NCI-H1417 (cell line): ENCODE measurements at regions not wholly inside any gene's neighbourhood (a gene's known extent, or its start where the extent isn't known, plus 50 kb on each side); places are given as distances from the start of the nearest gene placed in this dataset.

Experiments used
- DNase-seq, 3 experiments: peaks; one replicate each; lab custom pipeline; 2025; lab: John Stamatoyannopoulos, UW

DNA sequence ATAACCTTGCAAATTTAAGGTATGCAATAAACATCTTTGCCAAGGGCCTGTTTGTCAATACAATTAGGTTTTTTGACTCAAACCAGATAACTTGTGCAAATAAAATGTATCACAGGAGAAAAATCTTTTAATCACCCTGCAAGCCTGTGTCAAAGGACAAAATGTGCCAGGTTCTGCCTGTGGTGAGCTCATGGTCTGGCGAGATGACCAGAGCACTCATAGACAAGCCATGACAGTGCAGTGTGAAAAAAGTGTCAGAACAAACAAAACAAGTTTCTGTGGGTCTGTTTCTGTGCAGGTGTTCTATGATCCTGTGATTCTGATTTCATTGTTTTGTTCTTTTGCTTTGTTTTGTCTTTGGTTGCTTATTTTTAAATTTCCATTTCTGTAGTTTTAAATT lies 847.2 kb downstream of the VRK1 start:
- DNase-seq: no peak

DNA sequence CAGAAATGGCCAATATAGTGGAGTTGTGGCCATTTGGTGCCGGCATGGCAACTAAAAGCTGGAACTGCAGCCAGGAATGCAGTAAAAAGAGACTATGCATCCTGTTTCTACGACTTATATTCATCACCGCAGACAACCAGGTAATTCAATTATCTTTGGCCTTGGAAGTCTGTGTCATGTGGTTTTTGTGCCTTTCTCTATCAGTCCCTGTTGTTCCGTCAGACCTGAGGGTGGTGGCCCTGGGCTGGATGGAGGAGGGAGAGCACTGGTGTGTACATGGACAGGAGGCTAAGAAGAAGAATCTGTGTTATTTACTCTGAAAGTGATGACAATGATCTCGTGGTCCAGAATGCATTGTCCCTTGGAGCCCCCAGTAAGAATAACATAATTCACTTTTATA lies 852.6 kb downstream of the VRK1 start:
- DNase-seq: no peak

DNA sequence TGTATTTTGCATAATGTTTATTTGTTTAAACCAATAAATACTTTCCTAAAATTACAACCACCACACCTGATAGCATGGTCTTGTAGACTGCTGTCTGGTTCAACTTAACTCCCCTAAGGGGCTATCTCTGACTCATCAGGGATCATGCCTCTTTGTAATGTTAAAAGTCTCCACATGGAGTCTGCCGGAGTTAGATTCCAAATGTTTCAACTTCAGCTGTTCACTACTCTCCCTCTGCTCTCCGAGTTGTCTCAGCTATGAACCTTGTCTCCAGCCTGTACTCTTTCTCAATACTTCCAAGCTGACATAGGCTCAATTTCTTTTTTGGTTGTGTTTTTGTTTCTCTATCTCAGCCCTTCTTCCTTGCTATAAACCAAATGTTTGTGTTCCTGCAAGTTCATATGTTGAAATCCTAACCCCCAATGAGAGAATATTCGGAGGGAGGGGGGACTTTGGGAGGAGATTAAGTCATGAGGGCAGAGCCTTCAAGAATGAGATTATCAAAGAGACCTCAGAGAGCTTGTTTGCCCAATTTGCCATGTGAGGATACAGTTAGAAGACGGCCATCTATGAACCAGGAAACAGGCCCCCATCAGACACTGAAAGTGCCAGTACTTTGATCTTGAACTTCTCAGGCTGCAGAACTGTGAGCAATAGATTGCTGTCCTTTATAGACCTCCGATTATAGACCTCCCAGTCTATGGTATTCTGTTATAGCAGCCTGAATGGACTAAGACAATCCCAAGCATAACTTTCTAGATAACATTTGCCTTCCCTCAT lies 858.2 kb downstream of the VRK1 start:
- DNase-seq: no peak

DNA sequence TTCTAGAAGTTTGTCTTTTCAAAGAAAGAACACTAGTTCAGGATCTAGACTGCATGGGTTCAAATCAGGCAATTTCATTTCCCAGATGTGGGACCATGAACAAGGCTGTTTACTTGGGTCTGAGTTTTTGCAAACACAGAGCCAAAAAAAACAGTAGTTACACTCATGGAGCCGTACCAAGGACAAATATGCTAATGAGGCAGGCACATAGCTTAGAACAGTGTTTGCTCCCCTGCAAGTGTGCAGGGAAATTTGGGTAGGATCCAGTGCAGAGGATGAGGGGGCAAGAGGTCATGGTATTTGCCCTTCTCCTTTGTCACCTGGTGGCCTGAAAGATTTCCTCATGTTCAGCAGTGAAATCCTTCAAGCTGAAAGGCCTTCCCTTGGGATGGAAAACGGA lies 860.4 kb downstream of the VRK1 start:
- no peak for DNase-seq

DNA sequence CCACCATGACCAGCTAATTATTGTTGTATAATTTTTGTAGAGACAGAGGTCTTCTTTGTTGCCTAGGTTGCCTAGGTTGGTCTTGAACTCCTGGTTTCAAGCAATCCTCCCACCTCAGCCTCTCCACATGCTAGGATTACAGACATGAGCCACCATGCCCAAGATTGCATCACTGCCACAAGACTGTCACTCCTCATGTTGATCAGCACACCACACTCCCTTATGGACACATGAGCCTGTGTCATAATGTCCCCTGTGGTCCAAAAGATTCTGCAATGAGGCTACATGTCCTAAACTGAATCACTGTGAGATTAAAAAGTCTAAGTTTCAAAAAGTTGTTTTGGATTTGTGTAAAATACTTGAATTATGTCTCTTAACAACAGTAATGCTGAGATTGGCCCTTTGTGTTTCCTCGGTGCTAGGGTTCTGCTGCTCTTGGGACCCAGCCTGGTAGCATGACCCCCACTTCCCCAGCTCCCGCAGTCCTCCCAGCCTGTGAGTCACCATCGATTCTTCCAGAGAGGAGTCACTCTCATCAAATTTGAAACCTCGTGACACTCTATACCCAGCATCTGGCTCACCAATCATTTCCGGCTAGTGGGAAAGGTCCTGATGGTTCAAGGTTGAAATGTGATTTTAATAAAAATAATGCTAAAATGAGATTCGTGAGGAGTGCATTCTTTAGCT lies 890.9 kb downstream of the VRK1 start:
- no peak for DNase-seq

DNA sequence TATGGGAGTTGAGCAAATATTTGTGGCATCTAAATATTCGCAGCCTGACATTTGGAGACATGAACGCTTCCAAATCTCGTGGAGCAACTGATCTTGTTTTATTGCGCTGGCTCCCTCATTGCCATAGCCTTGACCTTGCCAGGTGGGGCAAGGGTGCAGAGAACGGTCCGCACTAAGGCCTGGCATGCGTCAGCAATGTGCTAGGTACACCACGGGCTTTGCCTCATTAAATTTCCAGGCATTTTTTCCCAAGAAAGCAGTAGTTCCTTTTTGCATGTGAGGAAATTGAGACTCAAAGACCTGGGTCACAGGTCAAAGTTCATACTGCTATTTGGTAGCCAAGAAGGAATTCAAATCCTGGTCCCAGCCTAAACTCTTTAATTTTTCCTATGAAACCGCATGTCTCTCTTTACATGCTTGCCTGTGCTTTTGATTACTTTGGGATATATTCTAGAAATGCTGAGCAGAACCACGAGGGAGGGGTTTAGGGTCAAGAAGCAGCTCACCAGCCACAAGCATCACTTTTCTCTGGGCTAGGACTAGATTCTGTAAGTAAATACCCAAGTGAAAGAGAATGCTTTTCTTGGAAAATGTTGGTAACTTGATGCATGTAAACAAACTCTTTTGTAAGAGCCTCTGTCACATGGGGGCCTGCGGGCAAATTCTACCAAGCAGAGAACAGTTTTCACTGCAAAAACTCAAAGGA lies 891.6 kb downstream of the VRK1 start:
- no peak for DNase-seq

DNA sequence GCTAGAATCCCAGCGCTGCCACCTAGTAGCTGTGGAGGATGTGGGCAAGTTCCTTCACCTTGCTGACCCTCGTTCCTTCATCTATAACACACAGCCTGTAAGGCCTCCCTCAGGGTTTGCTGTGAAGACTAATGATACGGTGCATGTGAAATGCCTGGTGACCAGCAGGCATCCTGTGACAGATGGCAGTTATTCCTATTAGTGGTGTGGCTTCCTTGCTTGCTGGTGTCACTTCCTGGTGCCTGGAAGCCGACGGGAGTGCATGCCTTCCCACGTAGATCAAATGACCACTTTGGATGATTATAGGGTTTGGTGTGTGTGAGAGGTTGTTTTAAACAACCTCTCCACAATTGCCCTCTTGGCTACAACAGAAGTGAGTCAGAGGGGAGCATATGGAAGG lies 894.9 kb downstream of the VRK1 start:
- peak; percentile 34 to 97 (median 81) for DNase-seq

DNA sequence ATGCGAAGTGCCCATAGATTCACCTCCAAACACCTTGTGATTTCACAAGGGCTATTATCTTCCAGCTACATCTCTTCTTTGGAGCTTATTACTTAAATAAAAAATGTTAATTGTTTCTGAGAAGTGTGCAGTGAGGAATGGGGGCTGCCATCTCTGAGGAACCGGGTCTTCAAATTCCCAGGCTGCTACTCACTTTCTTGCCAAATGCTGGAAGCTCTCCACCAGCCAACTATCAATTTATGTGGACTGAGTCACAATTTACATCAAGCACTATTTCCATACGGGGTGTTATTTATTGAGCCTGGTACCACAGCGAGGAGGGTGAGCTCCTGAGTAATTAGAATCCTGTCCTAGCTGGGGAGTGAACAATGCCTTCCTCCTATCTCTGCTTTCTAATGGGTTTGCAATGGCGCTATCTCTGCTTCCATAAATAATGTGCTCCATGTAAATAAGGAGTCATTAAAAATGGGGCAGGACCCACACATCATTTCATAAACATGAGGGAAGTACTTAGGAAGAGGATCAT lies 898.3 kb downstream of the VRK1 start:
- DNase-seq: peak in 1 of 3 experiments; percentile 26

DNA sequence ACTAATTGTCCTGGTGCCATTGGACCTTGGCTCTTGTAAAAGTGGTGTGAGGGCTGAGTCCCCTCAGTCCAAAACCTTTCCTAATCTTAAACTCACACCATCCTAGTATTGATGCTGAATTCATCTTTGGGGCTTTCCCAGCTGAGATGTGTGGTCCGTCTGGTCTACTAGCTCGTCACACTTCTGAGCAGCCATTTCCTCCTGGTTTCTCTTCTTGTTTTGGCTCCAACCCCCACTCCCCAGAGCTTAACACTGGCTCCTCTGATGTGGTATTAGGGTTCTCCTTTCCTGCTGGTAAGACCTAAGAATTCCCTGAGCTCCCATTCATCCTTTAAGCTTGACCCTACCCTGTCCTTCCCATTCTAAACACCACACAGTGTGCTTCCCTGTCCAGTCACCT lies 900.6 kb downstream of the VRK1 start:
- no peak for DNase-seq

DNA sequence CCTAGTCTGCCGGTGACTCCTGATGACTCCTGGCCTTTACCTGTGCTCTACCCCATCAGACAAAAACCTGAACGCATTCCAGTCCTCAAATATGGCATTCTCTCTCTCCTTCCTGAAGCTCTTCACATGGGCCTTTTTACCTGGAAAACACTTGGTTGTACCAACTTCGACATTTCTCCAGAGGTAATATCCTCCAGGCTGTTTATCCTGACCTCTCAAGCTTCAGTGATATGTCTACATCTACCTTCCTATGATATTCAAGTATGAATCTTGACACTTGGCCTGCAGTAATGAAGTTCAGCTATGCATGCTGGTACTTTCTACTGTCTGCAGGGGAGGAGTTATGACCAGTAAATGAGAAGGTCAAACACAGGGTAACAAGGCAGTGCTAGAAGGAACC lies 901.8 kb downstream of the VRK1 start:
- no peak for DNase-seq

DNA sequence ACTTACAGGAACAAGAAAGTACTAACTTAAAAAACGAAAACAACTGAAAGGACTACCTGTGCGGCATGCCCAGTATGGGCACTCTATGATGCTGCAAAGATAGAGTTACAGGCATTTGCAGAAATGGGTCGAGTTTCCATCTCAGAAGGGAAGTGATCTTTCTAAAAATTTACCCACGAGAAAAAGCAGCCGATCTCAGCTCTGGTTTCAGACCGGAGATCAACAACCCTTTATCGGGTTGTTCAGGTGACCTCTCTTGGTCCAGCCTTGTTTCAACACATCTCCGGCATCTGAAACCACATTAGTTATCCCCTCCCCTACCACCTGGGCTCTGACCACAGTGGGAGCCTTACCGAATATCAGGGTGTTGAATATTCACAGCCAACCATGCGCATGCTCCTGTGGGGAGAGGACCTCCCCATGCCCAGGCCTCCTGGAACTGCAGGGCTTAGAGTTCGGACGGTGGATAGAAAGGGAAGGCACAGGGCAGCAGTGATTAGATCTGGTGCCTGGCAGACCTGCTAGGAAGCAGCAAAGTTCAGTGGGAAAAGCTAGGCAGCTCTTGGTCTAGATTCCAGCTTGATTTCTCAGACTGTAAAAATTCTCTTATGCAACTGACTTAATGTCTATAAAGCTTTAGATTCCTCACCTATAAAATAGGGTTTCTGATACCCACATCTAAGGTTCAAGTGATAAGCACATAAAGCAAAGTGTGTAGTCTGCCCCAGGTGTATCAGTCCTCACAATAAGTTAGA lies 906.0 kb downstream of the VRK1 start:
- no peak for DNase-seq

DNA sequence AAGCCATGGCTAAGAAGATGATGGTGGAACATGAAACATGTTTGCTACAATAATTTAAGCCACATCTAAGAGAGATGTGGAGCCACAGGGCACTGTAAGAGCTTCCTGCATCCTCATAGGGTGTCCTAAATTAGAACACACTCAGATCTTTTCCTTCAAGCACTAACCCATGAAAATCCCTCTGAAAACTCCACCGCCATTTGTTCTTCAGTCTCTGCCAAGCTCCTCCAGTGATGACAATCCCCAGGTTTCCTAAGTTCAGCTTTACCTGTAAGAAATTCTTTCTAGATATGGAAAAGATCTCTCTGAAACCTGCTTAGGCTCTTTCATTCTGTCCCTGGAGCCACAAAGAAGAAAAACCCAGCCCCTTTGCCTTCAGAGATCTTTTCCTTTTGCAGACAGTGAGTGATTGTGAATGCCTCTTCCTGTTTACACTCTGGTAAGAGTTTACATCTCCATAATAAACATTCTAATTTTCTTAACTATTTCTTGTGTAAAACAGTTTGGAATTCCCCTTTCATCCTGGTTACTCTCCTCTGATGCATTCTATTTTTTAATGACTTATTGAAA lies 907.2 kb downstream of the VRK1 start:
- DNase-seq: no peak

DNA sequence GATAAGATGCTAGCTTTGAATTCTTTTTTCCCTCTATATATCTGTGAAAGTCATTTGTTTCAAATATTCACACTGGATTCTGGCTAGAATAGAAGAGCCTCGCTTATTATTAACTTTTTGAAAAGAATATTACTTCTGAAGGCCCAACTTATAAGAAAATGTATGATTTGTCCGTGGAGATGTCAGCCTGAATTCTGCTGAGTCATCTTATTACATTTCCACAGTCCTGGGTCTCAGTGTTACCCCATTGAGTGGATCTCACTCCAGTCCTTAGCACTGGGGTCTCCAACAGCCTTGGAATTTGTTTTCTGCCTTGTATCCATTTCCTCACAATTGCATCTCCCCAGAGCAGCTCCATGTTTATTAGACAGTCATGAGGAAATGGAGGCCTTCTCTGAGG lies 907.9 kb downstream of the VRK1 start:
- no peak for DNase-seq

DNA sequence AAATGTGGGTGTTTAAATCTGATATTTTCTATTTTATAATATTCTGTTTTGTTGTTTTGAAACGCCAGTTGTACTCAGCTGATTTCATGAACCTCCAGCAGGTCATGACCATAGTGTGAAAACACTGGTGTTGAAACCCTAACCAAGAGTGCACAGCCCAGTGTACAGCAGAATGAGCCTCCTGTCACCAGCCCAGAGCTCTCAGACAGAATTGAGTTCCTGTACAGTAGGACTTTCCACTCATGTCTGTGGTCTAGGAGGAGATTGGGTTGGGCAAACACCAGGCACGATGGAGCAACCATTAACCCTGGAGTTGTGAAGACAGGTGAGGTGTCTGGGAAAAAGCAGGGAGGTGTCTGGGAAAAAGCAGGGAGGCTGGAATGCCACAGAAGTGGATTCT lies 908.8 kb downstream of the VRK1 start:
- DNase-seq: no peak

DNA sequence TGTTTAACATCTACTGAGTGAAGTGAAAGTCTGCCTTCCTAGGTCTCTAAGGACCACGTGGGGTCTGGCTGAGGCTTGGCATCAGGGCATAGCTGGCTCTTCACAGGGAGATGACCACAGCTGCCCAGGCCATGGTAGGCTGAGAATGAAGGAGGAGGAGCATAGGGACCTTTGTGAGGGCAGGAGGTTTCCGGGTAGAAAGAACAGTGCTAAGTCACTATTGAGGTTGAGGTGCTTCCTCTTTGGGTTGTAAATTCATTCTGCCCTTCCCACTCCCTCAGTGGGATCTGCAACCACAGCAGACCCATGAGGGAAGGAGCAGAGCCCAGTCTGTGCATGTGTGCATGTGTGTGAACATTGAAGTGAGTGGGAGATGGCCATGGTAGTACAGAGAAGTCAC lies 909.6 kb downstream of the VRK1 start:
- no peak for DNase-seq

DNA sequence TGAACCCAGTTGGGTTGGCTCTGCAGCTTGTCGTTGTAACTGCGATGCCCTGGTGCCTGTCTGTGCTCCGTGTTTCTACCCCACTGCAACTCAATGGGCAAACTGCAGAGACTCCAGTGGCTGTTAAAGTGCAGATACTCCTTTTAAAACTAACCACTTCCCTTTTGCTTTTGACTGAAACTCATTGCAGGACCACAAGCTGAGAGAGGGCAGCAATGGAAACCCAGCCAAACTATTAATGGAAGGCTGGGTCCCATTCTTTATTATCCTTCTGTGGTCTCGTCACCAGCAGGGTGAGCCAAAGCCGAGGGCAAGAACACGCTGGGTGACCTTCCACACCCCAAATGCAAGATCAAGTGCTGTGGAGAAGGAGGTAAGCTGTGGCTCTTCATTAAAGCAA lies 910.4 kb downstream of the VRK1 start:
- no peak for DNase-seq

DNA sequence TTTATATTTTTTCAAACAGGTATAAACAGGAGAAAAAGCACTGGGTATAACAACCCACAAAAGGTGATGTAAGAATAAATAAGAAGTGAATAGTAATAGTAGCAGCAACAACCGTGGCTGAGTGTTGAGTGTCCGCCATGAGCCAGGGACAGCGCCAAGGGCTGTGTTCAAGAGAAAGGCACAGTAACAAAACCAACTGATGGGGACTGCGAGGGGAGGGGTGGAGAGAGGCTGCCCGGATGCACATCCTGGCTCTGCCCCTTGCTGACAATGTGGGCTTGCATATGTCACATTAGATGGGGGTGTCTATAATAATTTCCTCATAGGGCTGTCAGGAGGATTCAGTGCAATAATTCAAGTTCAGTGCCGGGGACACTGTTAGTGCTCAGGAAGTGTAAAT lies 912.4 kb downstream of the VRK1 start:
- DNase-seq: no peak

DNA sequence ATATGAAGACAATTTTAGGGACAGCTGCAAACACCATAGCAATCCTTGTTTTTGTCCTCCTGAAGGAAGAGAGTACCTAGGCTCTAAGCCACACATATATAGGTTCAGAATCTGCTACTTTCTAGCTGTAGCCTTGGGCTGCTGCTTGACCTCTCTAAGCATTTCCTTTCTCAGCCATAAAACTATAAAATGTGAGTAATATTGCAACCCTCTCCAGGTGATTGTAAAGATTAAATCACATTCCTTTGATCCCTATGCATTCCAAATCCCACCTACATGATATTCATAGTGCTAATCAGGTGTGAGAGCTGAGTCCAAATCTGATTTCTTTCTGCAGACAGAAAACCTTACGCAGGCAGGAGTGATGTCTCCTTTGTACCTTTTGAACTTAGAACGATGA lies 913.5 kb downstream of the VRK1 start:
- no peak for DNase-seq

DNA sequence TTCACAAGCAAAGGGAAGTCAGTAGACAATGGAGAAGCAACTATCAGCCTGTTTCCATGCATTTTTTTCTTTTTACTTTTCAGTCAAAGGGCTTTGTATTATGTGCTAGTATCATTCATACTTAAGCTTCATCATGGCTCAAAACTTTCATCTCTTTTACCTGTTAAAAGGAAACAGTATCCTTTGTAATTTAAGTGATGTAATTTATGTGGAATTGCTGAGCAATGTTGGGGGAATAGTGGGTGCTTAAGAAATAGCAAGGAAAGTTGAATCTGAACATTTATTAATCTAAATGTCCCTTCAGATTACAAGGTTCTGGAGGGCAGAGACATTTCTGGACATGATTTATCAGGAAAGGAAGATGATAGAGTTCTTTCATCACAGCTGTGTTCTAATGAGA lies 915.3 kb downstream of the VRK1 start:
- DNase-seq: no peak

DNA sequence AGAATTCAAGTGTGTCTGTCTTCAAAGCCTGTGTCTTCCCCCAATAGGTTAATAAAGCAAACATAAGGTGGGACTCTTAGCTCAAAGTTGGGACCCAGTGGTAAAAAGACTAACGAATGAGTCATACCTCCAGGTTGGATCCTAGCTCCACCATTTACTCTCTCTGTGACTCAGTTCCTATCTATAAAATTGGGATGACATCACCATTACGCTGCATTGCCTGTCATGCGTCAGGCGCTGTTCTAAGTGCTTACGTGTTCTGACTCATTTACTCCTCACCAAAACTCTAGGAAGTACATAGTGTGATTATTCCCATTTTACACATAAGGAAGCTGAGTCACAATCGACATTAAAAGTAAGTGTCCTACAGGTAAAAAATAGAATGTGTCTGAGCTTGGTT lies 915.8 kb downstream of the VRK1 start:
- no peak for DNase-seq

DNA sequence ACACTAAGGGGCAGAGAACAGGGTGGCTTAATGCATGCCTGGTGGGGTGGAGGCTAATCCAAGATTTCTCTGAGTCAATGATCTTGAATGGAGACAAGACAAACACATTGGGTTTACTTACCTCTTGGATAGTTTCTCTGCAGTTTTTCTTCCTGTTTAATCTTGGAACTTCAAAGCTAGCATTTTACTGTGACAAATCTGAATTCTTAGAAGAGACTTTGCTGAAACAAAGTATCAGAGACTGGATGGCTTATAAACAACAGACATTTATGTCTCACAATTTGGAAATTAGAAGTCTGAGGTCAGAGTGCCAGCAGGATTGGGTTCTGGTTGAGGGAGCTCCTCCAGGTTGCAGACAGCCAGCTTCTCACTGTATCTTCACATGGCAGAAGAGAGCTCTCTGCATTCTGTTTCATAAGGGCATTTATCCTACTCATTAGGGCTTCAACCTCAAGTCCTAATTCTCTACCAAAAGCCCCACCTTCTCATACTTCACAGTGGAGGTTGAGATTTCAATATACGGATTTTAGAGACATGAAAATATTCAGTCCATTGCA lies 921.8 kb downstream of the VRK1 start:
- no peak for DNase-seq

DNA sequence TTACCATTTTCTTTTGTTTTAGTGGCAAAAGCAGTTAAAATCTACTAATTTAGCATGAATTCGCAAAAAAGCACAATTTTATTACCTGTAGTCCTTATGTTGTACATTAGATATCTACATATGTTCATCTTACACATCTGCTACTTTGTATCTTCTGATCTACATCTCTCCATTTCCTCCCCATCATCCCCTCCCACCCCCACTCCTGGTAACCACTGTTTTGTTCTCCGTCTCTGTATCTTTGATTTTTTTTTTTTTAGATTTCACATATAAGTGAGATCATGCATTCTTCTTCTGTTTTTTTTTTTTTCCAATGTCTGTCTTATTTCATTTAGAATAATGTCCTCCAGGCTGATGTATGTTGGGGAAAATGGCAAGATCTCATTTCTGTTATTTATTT lies 922.7 kb downstream of the VRK1 start:
- no peak for DNase-seq
